IMR-90 (cell line): ENCODE measurements at regions not wholly inside any gene's neighbourhood (a gene's known extent, or its start where the extent isn't known, plus 50 kb on each side); places are given as distances from the start of the nearest gene placed in this dataset.

Experiments
- ATAC-seq: fragments of 200-7000 bp; cut with Tn5 transposase; 2 replicates; pipeline ENCODE4 v1.9.1; 2020; ENCODE audit warnings: low read depth, mild to moderate bottlenecking, moderate library complexity
- BruUV-seq: library from RNA; stranded (reverse); fragments of 400-500 nt; replicated peaks from 2 replicates; lab custom pipeline; 2021; lab: Mats Ljungman, UMichigan
- CTCF ChIA-PET: fragments of 300-600 bp; formaldehyde crosslinking; extraction: SDS; loops from one replicate; lab custom pipeline; 2021; ENCODE audit warnings: antibody characterized with exemption; lab: Yijun Ruan, JAX
- POLR2A ChIA-PET: fragments of 300-600 bp; sonication (Branson Sonifier 250); formaldehyde crosslinking; loops from one replicate; lab custom pipeline; 2022; ENCODE audit warnings: antibody characterized with exemption; ENCODE audit not compliant: unreplicated experiment; lab: Charles Lee
- DNase-seq: peaks from one replicate; pipeline ENCODE4 v3.0.0; 2013
- H2AFZ ChIP-seq: replicated peaks from 2 replicates; pipeline ENCODE3; 2013; ENCODE audit warnings: low read length, mild to moderate bottlenecking; ENCODE audit not compliant: poor library complexity
- H2AK5ac ChIP-seq: 2 replicates; pipeline ENCODE4 v1.6.1; 2013; ENCODE audit warnings: low read depth, low read length, inconsistent platforms
- H2AK9ac ChIP-seq: replicated peaks from 2 replicates; pipeline ENCODE3; 2013; ENCODE audit warnings: mild to moderate bottlenecking, low read depth, low read length, moderate library complexity; ENCODE audit not compliant: poor library complexity
- H2BK120ac ChIP-seq: 2 replicates; pipeline ENCODE4 v1.6.1; 2013; ENCODE audit warnings: low read depth, low read length, inconsistent platforms
- H2BK15ac ChIP-seq: 3 replicates; pipeline ENCODE4 v1.6.1; 2013; ENCODE audit warnings: low read depth, low read length, inconsistent platforms
- H2BK20ac ChIP-seq: 2 replicates; pipeline ENCODE4 v1.6.1; 2013; ENCODE audit warnings: low read depth, mild to moderate bottlenecking, inconsistent platforms, low read length, moderate library complexity
- H2BK5ac ChIP-seq: 2 replicates; pipeline ENCODE4 v1.6.1; 2013; ENCODE audit warnings: mild to moderate bottlenecking, low read depth, low read length, inconsistent platforms; ENCODE audit not compliant: poor library complexity, severe bottlenecking
- H3K14ac ChIP-seq: replicated peaks from 2 replicates; pipeline ENCODE4 v1.6.1; 2013; ENCODE audit warnings: low read depth, low read length, inconsistent platforms
- H3K18ac ChIP-seq: 2 replicates; pipeline ENCODE4 v1.6.1; 2013; ENCODE audit warnings: low read depth, low read length, control low read depth
- H3K23ac ChIP-seq: 2 replicates; pipeline ENCODE4 v1.6.1; 2013; ENCODE audit warnings: low read depth, low read length, inconsistent platforms
- H3K27ac ChIP-seq: 2 replicates; pipeline ENCODE4 v1.5.1; 2013; ENCODE audit warnings: mild to moderate bottlenecking, control low read depth, low read length; ENCODE audit not compliant: insufficient read depth
- H3K27me3 ChIP-seq: 2 replicates; pipeline ENCODE4 v1.6.1; 2013; ENCODE audit warnings: low read length; ENCODE audit not compliant: control insufficient read depth, insufficient read depth
- H3K36me3 ChIP-seq: 2 replicates; pipeline ENCODE4 v1.6.1; 2013; ENCODE audit warnings: low read length, mixed read lengths; ENCODE audit not compliant: control insufficient read depth, insufficient read depth
- H3K4ac ChIP-seq: 2 replicates; pipeline ENCODE4 v1.6.1; 2013; ENCODE audit warnings: low read depth, low read length, inconsistent platforms
- H3K4me1 ChIP-seq: 2 replicates; pipeline ENCODE4 v1.6.1; 2013; ENCODE audit warnings: low read length, mixed read lengths; ENCODE audit not compliant: control insufficient read depth, insufficient read depth
- H3K4me2 ChIP-seq: 2 replicates; pipeline ENCODE4 v1.6.1; 2013; ENCODE audit warnings: low read depth, mild to moderate bottlenecking, control low read depth, low read length, moderate library complexity
- H3K4me3 ChIP-seq: 2 replicates; pipeline ENCODE4 v1.5.1; 2013; ENCODE audit warnings: low read depth, mild to moderate bottlenecking, control low read depth, low read length, moderate library complexity; ENCODE audit not compliant: insufficient read depth
- H3K56ac ChIP-seq: 2 replicates; pipeline ENCODE4 v1.6.1; 2013; ENCODE audit warnings: low read length, inconsistent platforms; ENCODE audit not compliant: insufficient read depth; ENCODE audit errors: extremely low read depth
- H3K79me1 ChIP-seq, 2 experiments: 2 replicates each; pipeline ENCODE4 v1.6.1; 2013; ENCODE audit warnings: low read length in 2 of 2, inconsistent platforms in 1 of 2, low read depth in 1 of 2
- H3K9ac ChIP-seq: 2 replicates; pipeline ENCODE4 v1.6.1; 2013; ENCODE audit warnings: low read depth, low read length, control low read depth
- H3K9me1 ChIP-seq: 2 replicates; pipeline ENCODE4 v1.6.1; 2013; ENCODE audit warnings: low read length, inconsistent platforms; ENCODE audit not compliant: insufficient read depth
- H3K9me3 ChIP-seq: 2 replicates; pipeline ENCODE4 v1.6.1; 2013; ENCODE audit warnings: low read length; ENCODE audit not compliant: control insufficient read depth, insufficient read depth
- H4K20me1 ChIP-seq: 2 replicates; pipeline ENCODE4 v1.6.1; 2013; ENCODE audit warnings: low read length, inconsistent platforms; ENCODE audit not compliant: insufficient read depth
- H4K5ac ChIP-seq: 2 replicates; pipeline ENCODE4 v1.6.1; 2013; ENCODE audit warnings: mild to moderate bottlenecking, low read depth, low read length, control low read depth
- H4K8ac ChIP-seq, 2 experiments: 2 replicates each; pipeline ENCODE4 v1.6.1; 2013; ENCODE audit warnings: low read depth in 2 of 2, low read length in 2 of 2, control low read depth in 1 of 2, inconsistent platforms in 1 of 2
- H4K91ac ChIP-seq: 2 replicates; pipeline ENCODE4 v1.6.1; 2013; ENCODE audit warnings: low read depth, low read length, inconsistent platforms; ENCODE audit not compliant: insufficient read depth
- FOS ChIP-seq: fragments of 150-350 bp; IDR thresholded peaks from 2 replicates; pipeline ENCODE4 v1.6.1; 2016; ENCODE audit warnings: low read depth, low read length
- MAFK ChIP-seq: IDR thresholded peaks from 2 replicates; pipeline ENCODE4 v1.6.1; 2012; ENCODE audit warnings: low read depth, low read length, improper control_type of control experiment
- MXI1 ChIP-seq: IDR thresholded peaks from 2 replicates; pipeline ENCODE4 v1.6.1; 2012; ENCODE audit warnings: low read depth, mild to moderate bottlenecking, low read length, moderate library complexity, borderline replicate concordance
- RCOR1 ChIP-seq: IDR thresholded peaks from 2 replicates; pipeline ENCODE4 v1.6.1; 2012; ENCODE audit warnings: mild to moderate bottlenecking, low read length, improper control_type of control experiment; ENCODE audit not compliant: insufficient replicate concordance
- SMC3 ChIP-seq: fragments of 150-350 bp; IDR thresholded peaks from 2 replicates; pipeline ENCODE4 v1.6.1; 2016; ENCODE audit warnings: low read depth, mild to moderate bottlenecking, antibody characterized with exemption, low read length, moderate library complexity
- USF2 ChIP-seq: fragments of 150-350 bp; IDR thresholded peaks from 2 replicates; pipeline ENCODE4 v1.6.1; 2017; ENCODE audit warnings: mild to moderate bottlenecking, antibody characterized with exemption, low read length, low read depth
- WGBS, 2 experiments: methylation state at CpG; one replicate each; pipeline versions ENCODE4 v1.1.5 to v1.1.7; 2013; ENCODE audit warnings: missing lambda C conversion rate in 2 of 2; ENCODE audit not compliant: insufficient read length in 1 of 2; ENCODE audit errors: extremely low coverage in 2 of 2; 5-methylcytosine and 5-hydroxymethylcytosine counted together
- dilution Hi-C: fragments of 300-500 bp; cut with HindIII; formaldehyde crosslinking; loops from one replicate; pipeline ENCODE4 v1.14.3; 2018; ENCODE audit warnings: low sequenced_read_pairs; ENCODE audit not compliant: unreplicated experiment
- in situ Hi-C: fragments of 300-500 bp; cut with MboI; formaldehyde crosslinking; loops from 3 replicates; pipeline ENCODE4 v1.14.3; 2019; ENCODE audit warnings: low sequenced_read_pairs, inconsistent platforms, mixed read lengths
- intact Hi-C: fragments of 100-400 bp; cut with micrococcal nuclease; formaldehyde crosslinking; loops from 2 replicates; pipeline ENCODE4 v1.10.0; 2022
- TF ChIP-seq, protein P1 (sequence below): fragments of 150-350 bp; IDR thresholded peaks from 2 replicates; pipeline ENCODE4 v1.6.1; 2016; ENCODE audit warnings: low read depth, mild to moderate bottlenecking, low read length, moderate library complexity, borderline replicate concordance

GRCh38 chr4:14855719-14856061 is 146.6 kb upstream of the CPEB2 start:
- no peak overlapping the region for H2AK9ac ChIP-seq
- no peak overlapping the region for H2BK20ac ChIP-seq
- no peak overlapping the region for H3K4me3 ChIP-seq
- H2BK15ac ChIP-seq: 0 out of 3 replicates have a peak overlapping the region, but pooled peaks have one; percentile 65
- no peaks in the 10 kb centered on the region for H3K36me3 ChIP-seq
- dilution Hi-C loops: no loop called here
- ATAC-seq: no peak
- H3K4me1 ChIP-seq: peaks cover 5% of the 10 kb centered on the region
- intact Hi-C loops: loop anchor here (1.0 to 10.0 kb wide), 2 partner anchors 147 to 1201 kb away; partner anchors contain the start of gene CPEB2
- H4K20me1 ChIP-seq: no peaks in the 10 kb centered on the region
- no peaks in the 10 kb centered on the region for H3K9me1 ChIP-seq
- H3K23ac ChIP-seq: no peak overlapping the region
- peak overlapping the region; percentile 21 for H2BK5ac ChIP-seq
- BruUV-seq: no TSS peak
- ChIA-PET POLR2A (interaction anchor here (0.6 kb wide), 1 partner anchor 14 kb away, joined by 3 read pairs; no protein-coding TSS in a partner anchor), CTCF (interaction anchor here (0.6 kb wide), 1 partner anchor 14 kb away, joined by 5 read pairs; no protein-coding TSS in a partner anchor)
- peak overlapping the region; percentile 63 for H3K18ac ChIP-seq
- H4K91ac ChIP-seq: peak overlapping the region; percentile 15; the same call in 1 of the 2 replicates
- H4K8ac ChIP-seq: peak overlapping the region in 1 of 2 experiments; percentile 71; a peak in 2 of 4 replicates
- H3K4me2 ChIP-seq: no peak overlapping the region; the same call in 1 of the 2 replicates
- H3K9ac ChIP-seq: no peak overlapping the region
- H3K27ac ChIP-seq: peak overlapping the region; percentile 59; the same call in 1 of the 2 replicates
- H3K27me3 ChIP-seq: no peaks in the 10 kb centered on the region; the same call in 1 of the 2 replicates
- no peak overlapping the region for H3K14ac ChIP-seq
- H2BK120ac ChIP-seq: no peak overlapping the region
- H4K5ac ChIP-seq: peak overlapping the region; percentile 28; the same call in 1 of the 2 replicates
- H3K4ac ChIP-seq: peak overlapping the region; percentile 27; the same call in 1 of the 2 replicates
- H3K9me3 ChIP-seq: no peaks in the 10 kb centered on the region
- WGBS, 2 experiments: 100% methylated on average over 1 of the region's 4 CpGs; no CpG with 5 or more reads in 1 of the 2 experiments
- no peak overlapping the region for H3K56ac ChIP-seq
- in situ Hi-C loops: loop anchor here (25.0 kb wide), 1 partner anchor 607 kb away; the partner anchor contains the start of gene CC2D2A
- TF ChIP-seq FOS: no peak
- TF ChIP-seq MAFK: no peak
- TF ChIP-seq SMC3: no peak
- TF ChIP-seq, protein P1, sequence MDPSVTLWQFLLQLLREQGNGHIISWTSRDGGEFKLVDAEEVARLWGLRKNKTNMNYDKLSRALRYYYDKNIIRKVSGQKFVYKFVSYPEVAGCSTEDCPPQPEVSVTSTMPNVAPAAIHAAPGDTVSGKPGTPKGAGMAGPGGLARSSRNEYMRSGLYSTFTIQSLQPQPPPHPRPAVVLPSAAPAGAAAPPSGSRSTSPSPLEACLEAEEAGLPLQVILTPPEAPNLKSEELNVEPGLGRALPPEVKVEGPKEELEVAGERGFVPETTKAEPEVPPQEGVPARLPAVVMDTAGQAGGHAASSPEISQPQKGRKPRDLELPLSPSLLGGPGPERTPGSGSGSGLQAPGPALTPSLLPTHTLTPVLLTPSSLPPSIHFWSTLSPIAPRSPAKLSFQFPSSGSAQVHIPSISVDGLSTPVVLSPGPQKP: no peak
- TF ChIP-seq MXI1: no peak
- TF ChIP-seq USF2: no peak
- TF ChIP-seq RCOR1: no peak
- peak overlapping the region; percentile 47; the same call in 1 of the 2 replicates for H2AK5ac ChIP-seq
- no peak for DNase-seq
- H2AFZ ChIP-seq: no peak overlapping the region
- no peaks in the 10 kb centered on the region for H3K79me1 ChIP-seq
